Type B pancreatic cell (in vitro differentiated cells): ENCODE measurements at regions not wholly inside any gene's neighbourhood (a gene's known extent, or its start where the extent isn't known, plus 50 kb on each side); places are given as distances from the start of the nearest gene placed in this dataset.

ENCODE experiments used
- DNase-seq: peaks from one replicate; pipeline ENCODE4 v3.0.0; 2021; ENCODE audit warnings: mixed read lengths; ENCODE audit not compliant: unreplicated experiment; ENCODE audit errors: extremely low spot score
- H3K27ac Mint-ChIP-seq: 2 replicates; pipeline ENCODE4 v1.8.0; 2021; ENCODE audit warnings: mild to moderate bottlenecking, mixed read lengths
- H3K27me3 Mint-ChIP-seq: 2 replicates; pipeline ENCODE4 v1.8.0; 2021; ENCODE audit warnings: mixed read lengths
- H3K36me3 Mint-ChIP-seq: 2 replicates; pipeline ENCODE4 v1.8.0; 2021; ENCODE audit warnings: mixed read lengths
- H3K4me1 Mint-ChIP-seq: one replicate; pipeline ENCODE4 v1.8.0; 2021; ENCODE audit warnings: mixed read lengths; ENCODE audit not compliant: unreplicated experiment
- H3K4me3 Mint-ChIP-seq: 2 replicates; pipeline ENCODE4 v1.8.0; 2021; ENCODE audit warnings: mild to moderate bottlenecking, mixed read lengths
- H3K9me3 Mint-ChIP-seq: 2 replicates; pipeline ENCODE4 v1.8.0; 2021; ENCODE audit warnings: mixed read lengths
- CTCF ChIP-seq: fragments of 200-600 bp; sonication (generic); conservative IDR thresholded peaks from 2 replicates; pipeline ENCODE4 v1.5.0; 2021; ENCODE audit warnings: antibody characterized with exemption, mild to moderate bottlenecking

GRCh38 chr10:78875932-78876331 is 192.8 kb upstream of the ZMIZ1 start:
- no peaks in the 10 kb centered on the region for H3K36me3 Mint-ChIP-seq
- H3K4me1 Mint-ChIP-seq: peaks cover 3% of the 10 kb centered on the region
- H3K4me3 Mint-ChIP-seq: no peak overlapping the region
- H3K27ac Mint-ChIP-seq: no peak overlapping the region
- no peak for TF ChIP-seq CTCF
- peak; percentile 37 for DNase-seq
- no peaks in the 10 kb centered on the region for H3K9me3 Mint-ChIP-seq
- peaks cover 9% of the 10 kb centered on the region for H3K27me3 Mint-ChIP-seq

GRCh38 chr10:78876449-78876848 is 192.3 kb upstream of the ZMIZ1 start:
- Mint-ChIP-seq H3K36me3 (no peaks in the 10 kb centered on the region), H3K27me3 (peaks cover 9% of the 10 kb centered on the region), H3K27ac (no peak overlapping the region), H3K4me3 (no peak overlapping the region), H3K9me3 (no peaks in the 10 kb centered on the region), H3K4me1 (peaks cover 3% of the 10 kb centered on the region)
- DNase-seq: no peak
- TF ChIP-seq CTCF: no peak

GRCh38 chr10:78879621-78880020 is 189.1 kb upstream of the ZMIZ1 start:
- DNase-seq: no peak
- Mint-ChIP-seq H3K27me3 (peaks cover 8% of the 10 kb centered on the region), H3K27ac (no peak overlapping the region), H3K36me3 (no peaks in the 10 kb centered on the region), H3K4me3 (no peak overlapping the region), H3K4me1 (peaks cover 3% of the 10 kb centered on the region), H3K9me3 (peaks cover 10% of the 10 kb centered on the region)
- TF ChIP-seq CTCF: no peak

- H3K4me1 Mint-ChIP-seq: no peaks in the 10 kb centered on the region
- H3K36me3 Mint-ChIP-seq: no peaks in the 10 kb centered on the region
- DNase-seq: no peak
- H3K27ac Mint-ChIP-seq: no peak overlapping the region
- no peak for TF ChIP-seq CTCF
- H3K4me3 Mint-ChIP-seq: no peak overlapping the region
- no peaks in the 10 kb centered on the region for H3K27me3 Mint-ChIP-seq
- peaks cover 24% of the 10 kb centered on the region for H3K9me3 Mint-ChIP-seq
Observed at GRCh38 chr10:78886129-78886528, 182.6 kb upstream of the ZMIZ1 start.

GRCh38 chr10:78889536-78890063 is 179.2 kb upstream of the ZMIZ1 start:
- no peak overlapping the region for H3K27ac Mint-ChIP-seq
- peaks cover 14% of the 10 kb centered on the region for H3K9me3 Mint-ChIP-seq
- H3K4me1 Mint-ChIP-seq: peaks cover 5% of the 10 kb centered on the region
- peak; percentile 16 for DNase-seq
- no peak overlapping the region for H3K4me3 Mint-ChIP-seq
- no peaks in the 10 kb centered on the region for H3K36me3 Mint-ChIP-seq
- H3K27me3 Mint-ChIP-seq: peaks cover 5% of the 10 kb centered on the region
- TF ChIP-seq CTCF: no peak

- Mint-ChIP-seq H3K27ac (no peak overlapping the region), H3K27me3 (peaks cover 5% of the 10 kb centered on the region), H3K4me1 (peaks cover 5% of the 10 kb centered on the region), H3K36me3 (no peaks in the 10 kb centered on the region), H3K9me3 (peaks cover 14% of the 10 kb centered on the region), H3K4me3 (no peak overlapping the region)
- no peak for TF ChIP-seq CTCF
- peak; percentile 34 for DNase-seq
Observed at GRCh38 chr10:78890506-78890905, 178.3 kb upstream of the ZMIZ1 start.
